Vagina (tissue), 2 donors: ENCODE measurements at regions not wholly inside any gene's neighbourhood (a gene's known extent, or its start where the extent isn't known, plus 50 kb on each side); places are given as distances from the start of the nearest gene placed in this dataset.

ENCODE experiments used
- DNase-seq, 2 donors: peaks; one replicate each; pipeline ENCODE4 v3.0.0-alpha.2; 2017; ENCODE audit errors: extremely low spot score in 2 of 2
- H3K27ac ChIP-seq: fragments of 200-600 bp; sonication (generic); one replicate; pipeline ENCODE4 v1.5.1; 2019
- H3K27me3 ChIP-seq: fragments of 200-600 bp; sonication (generic); one replicate; pipeline ENCODE4 v1.5.1; 2019
- H3K36me3 ChIP-seq, 2 donors: fragments of 200-600 bp; sonication (generic); one replicate each; pipeline ENCODE4 v1.5.1; 2017 to 2019
- H3K4me1 ChIP-seq: fragments of 200-600 bp; sonication (generic); one replicate; pipeline ENCODE4 v1.5.1; 2019
- H3K4me3 ChIP-seq, 2 donors: fragments of 200-600 bp; sonication (generic); 1 replicate in 1 of 2; 2 replicates in 1 of 2; pipeline ENCODE4 v1.5.1; 2016 to 2019
- H3K9me3 ChIP-seq: fragments of 200-600 bp; sonication (generic); one replicate; pipeline ENCODE4 v1.5.1; 2019
- POLR2A ChIP-seq, 2 donors: fragments of 450-650 bp; IDR thresholded peaks; one replicate each; pipeline ENCODE4 v1.6.1; 2017; ENCODE audit warnings: antibody characterized with exemption in 2 of 2, mild to moderate bottlenecking in 2 of 2, moderate library complexity in 2 of 2
- POLR2AphosphoS5 ChIP-seq, 2 donors: sonication (generic); formaldehyde crosslinking; IDR thresholded peaks; one replicate each; pipeline ENCODE4 v1.9.0; 2017; ENCODE audit warnings: antibody characterized with exemption in 2 of 2, mild to moderate bottlenecking in 2 of 2, low read depth in 1 of 2; ENCODE audit not compliant: insufficient read depth in 1 of 2
- intact Hi-C: fragments of 100-400 bp; cut with DNase I; formaldehyde crosslinking; loops from one replicate; pipeline ENCODE4 v1.15.1; 2023
- TF ChIP-seq, protein P1 (sequence below), 3 experiments: fragments of 450-650 bp in 2 of 3; fragments of 200-600 bp in 1 of 3; sonication (generic) in 1 of 3; IDR thresholded peaks; one replicate each; pipeline ENCODE4 v1.5.1; 2017 to 2019; ENCODE audit warnings: antibody characterized with exemption in 3 of 3, mild to moderate bottlenecking in 2 of 3, moderate library complexity in 2 of 3

DNA sequence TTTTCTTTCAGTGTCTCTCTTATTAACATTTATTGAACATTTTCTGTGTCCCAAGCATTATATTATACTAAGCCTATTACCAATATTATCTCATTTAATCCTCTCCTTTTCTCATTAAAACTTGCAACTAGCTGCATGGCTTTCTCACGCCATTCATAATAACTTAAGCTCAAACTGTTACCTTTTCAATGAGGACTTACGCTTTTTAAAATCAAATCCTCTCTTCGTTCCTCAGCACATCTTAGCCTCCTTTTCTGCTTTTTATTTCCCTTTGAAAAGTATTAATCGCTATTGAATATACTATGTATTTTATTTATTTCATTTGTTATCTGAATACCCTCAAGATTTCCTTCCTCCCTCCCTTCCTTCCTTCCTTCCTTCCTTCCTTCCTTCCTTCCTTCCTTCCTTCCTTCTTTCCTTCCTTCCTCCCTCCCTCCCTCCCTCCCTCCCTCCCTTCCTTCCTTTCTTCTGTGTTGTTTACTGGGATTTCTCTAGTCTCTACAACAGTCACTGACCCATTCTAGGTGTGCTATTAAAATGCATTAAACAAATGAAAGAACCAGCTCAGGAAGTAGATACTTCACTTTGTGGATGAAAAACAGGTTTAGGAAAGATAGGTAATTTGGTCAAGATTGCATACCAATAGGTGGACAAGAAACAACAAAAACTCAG, 294.1 kb upstream of the TUT7 start:
- no peaks in the 10 kb centered on the region for H3K9me3 ChIP-seq
- H3K4me3 ChIP-seq = no peak overlapping the region
- no peaks in the 10 kb centered on the region for H3K36me3 ChIP-seq
- no peak overlapping the region for H3K27ac ChIP-seq
- no peak for TF ChIP-seq POLR2AphosphoS5 (IDR thresholded peaks at IDR 0.05; ENCODE audit: insufficient read depth in 1 of 2, low read depth in 1 of 2)
- H3K4me1 ChIP-seq = peaks cover 8% of the 10 kb centered on the region
- intact Hi-C loops = no loop called here
- no peak for DNase-seq
- H3K27me3 ChIP-seq = no peaks in the 10 kb centered on the region

DNA sequence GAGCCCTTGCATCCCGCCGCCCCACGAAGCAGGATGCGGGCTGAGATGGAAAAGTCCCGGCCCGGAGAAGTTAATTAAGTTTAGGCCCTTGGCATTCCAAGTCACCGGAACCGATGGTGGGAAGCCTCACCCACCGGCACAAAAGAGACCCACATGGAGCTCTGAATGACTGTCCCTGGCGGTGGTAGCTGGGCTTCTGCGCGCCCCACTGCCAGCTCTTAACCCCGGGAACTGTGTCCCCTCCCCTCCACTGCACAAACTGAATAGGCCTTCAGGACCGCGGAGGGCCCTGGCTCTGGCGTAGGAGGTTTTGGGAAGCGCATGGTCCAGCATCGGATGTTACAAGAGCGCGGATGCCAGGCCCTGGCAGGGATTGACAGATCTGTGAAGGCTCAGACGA, 291.1 kb upstream of the TUT7 start:
- Histone ChIP-seq H3K9me3 (no peaks in the 10 kb centered on the region), H3K27ac (no peak overlapping the region), H3K36me3 (no peaks in the 10 kb centered on the region), H3K4me3 (no peak overlapping the region), H3K27me3 (no peaks in the 10 kb centered on the region), H3K4me1 (no peaks in the 10 kb centered on the region)
- intact Hi-C loops = no loop called here
- no peak for TF ChIP-seq POLR2AphosphoS5 (IDR thresholded peaks at IDR 0.05; ENCODE audit: insufficient read depth in 1 of 2, low read depth in 1 of 2)
- TF ChIP-seq POLR2A (IDR thresholded peaks at IDR 0.05) = no peak
- TF ChIP-seq, protein P1, sequence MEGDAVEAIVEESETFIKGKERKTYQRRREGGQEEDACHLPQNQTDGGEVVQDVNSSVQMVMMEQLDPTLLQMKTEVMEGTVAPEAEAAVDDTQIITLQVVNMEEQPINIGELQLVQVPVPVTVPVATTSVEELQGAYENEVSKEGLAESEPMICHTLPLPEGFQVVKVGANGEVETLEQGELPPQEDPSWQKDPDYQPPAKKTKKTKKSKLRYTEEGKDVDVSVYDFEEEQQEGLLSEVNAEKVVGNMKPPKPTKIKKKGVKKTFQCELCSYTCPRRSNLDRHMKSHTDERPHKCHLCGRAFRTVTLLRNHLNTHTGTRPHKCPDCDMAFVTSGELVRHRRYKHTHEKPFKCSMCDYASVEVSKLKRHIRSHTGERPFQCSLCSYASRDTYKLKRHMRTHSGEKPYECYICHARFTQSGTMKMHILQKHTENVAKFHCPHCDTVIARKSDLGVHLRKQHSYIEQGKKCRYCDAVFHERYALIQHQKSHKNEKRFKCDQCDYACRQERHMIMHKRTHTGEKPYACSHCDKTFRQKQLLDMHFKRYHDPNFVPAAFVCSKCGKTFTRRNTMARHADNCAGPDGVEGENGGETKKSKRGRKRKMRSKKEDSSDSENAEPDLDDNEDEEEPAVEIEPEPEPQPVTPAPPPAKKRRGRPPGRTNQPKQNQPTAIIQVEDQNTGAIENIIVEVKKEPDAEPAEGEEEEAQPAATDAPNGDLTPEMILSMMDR (IDR thresholded peaks at IDR 0.05) = no peak
- no peak for DNase-seq

DNA sequence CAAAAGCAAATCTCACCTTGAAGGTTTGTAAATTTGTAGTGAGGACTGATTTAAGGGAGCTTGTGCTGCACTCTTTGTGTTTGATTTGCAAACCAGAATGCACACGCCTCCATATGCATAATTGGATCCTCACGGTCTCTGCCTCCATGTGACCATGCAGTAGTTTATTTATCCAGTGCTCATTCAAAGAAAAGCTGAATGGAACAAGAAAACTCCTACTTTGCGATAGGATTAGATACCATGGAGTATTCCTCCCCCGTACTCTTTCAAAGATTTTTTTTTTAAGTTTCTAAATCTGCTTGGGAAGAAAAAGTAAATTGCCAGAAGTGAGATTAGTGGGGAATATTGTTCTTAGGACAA, 290.4 kb upstream of the TUT7 start:
- H3K4me1 ChIP-seq = no peaks in the 10 kb centered on the region
- H3K27me3 ChIP-seq = no peaks in the 10 kb centered on the region
- H3K9me3 ChIP-seq = no peaks in the 10 kb centered on the region
- no peak for DNase-seq
- H3K4me3 ChIP-seq = no peak overlapping the region
- no peaks in the 10 kb centered on the region for H3K36me3 ChIP-seq
- intact Hi-C loops = no loop called here
- H3K27ac ChIP-seq = no peak overlapping the region
- TF ChIP-seq POLR2A (IDR thresholded peaks at IDR 0.05) (no peak), POLR2AphosphoS5 (IDR thresholded peaks at IDR 0.05; ENCODE audit: insufficient read depth in 1 of 2, low read depth in 1 of 2) (no peak)
- TF ChIP-seq, protein P1 (IDR thresholded peaks at IDR 0.05) = no peak

DNA sequence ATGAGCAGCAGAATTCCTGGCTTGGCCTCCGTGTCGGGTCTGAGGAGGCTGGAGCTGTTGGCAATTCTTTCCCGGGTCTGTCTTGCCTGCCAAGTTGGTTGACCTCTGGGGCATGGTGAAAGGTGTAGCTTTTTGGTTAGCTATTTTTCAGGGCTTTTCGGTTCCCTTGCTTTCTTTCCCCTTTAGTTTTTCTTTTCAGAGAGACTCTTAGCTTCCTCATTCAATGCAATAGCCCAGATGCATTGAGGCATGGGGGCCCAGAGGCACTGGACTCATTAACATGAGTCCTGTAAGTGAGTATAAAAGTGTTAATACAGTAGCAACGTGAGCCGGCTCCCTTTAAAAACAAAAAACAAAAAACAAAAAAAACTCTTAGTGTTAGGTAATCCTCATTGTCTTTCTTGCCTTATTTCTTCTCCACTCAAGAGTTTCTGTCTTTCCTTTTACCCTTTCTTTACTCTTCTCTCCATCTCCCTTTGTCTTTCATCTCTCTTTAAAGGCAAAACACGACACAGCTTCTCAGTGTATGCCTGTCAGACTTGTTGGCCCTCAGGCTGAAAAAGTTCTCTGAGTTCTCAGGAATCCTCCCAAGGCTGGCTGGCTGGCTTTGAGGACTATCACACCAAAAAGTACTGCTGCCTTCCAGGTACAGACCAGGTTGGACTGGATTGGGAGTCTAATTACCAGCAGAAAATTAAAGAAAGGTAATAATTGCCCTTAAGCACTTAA, 289.9 kb upstream of the TUT7 start:
- no peaks in the 10 kb centered on the region for H3K9me3 ChIP-seq
- H3K27me3 ChIP-seq = no peaks in the 10 kb centered on the region
- H3K4me1 ChIP-seq = no peaks in the 10 kb centered on the region
- TF ChIP-seq, protein P1 (IDR thresholded peaks at IDR 0.05) = no peak
- TF ChIP-seq POLR2AphosphoS5 (IDR thresholded peaks at IDR 0.05; ENCODE audit: insufficient read depth in 1 of 2, low read depth in 1 of 2) (no peak), POLR2A (IDR thresholded peaks at IDR 0.05) (no peak)
- no peak overlapping the region for H3K4me3 ChIP-seq
- no peaks in the 10 kb centered on the region for H3K36me3 ChIP-seq
- no peak for DNase-seq
- H3K27ac ChIP-seq = no peak overlapping the region
- intact Hi-C loops = no loop called here

DNA sequence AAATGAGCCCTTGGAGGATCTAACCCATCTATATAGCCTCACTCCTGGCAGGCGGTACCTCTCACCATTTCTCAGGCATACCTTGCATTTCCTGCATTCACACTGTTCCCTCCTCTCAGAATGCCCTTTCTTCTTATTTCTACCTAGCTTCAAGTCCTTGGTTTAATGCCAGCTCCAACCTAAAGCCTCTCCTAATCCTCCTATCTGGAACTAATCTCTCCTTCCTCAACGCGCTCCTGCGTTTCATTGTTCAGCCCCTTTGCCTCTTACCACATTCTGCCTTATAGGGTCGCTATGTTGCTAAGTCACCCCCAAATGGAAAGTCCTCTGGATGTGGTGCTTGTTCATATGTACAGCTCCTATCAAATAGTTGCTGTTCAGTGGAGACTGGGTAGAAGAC, 288.5 kb upstream of the TUT7 start:
- Histone ChIP-seq H3K36me3 (no peaks in the 10 kb centered on the region), H3K4me3 (no peak overlapping the region), H3K27me3 (no peaks in the 10 kb centered on the region), H3K9me3 (no peaks in the 10 kb centered on the region), H3K4me1 (no peaks in the 10 kb centered on the region), H3K27ac (no peak overlapping the region)
- no peak for DNase-seq
- intact Hi-C loops = no loop called here
- TF ChIP-seq POLR2A (IDR thresholded peaks at IDR 0.05) (no peak), POLR2AphosphoS5 (IDR thresholded peaks at IDR 0.05; ENCODE audit: insufficient read depth in 1 of 2, low read depth in 1 of 2) (no peak)
- TF ChIP-seq, protein P1 (IDR thresholded peaks at IDR 0.05) = no peak
